NT2/D1 (cell line): ENCODE measurements at regions not wholly inside any gene's neighbourhood (a gene's known extent, or its start where the extent isn't known, plus 50 kb on each side); places are given as distances from the start of the nearest gene placed in this dataset.
"Not testable (repeated sequence)": the region's sequence is repeated elsewhere in the genome, so short reads cannot be mapped to it uniquely, and the experiment has no call there.

Experiments
- DNase-seq: peaks from one replicate; pipeline ENCODE4 v3.0.0-alpha.2; 2011; ENCODE audit warnings: low read depth, low spot score
- H3K27me3 ChIP-seq: 2 replicates; pipeline ENCODE4 v1.6.0; 2011; ENCODE audit warnings: mild to moderate bottlenecking; ENCODE audit not compliant: insufficient read length, insufficient read depth
- H3K36me3 ChIP-seq: 2 replicates; pipeline ENCODE4 v1.6.1; 2011; ENCODE audit warnings: mild to moderate bottlenecking, low read length, mixed read lengths; ENCODE audit not compliant: insufficient read depth, insufficient read length
- H3K4me1 ChIP-seq: 2 replicates; pipeline ENCODE4 v1.5.1; 2011; ENCODE audit not compliant: insufficient read depth, insufficient read length
- H3K4me3 ChIP-seq: 2 replicates; pipeline ENCODE4 v1.5.1; 2011; ENCODE audit warnings: low read depth; ENCODE audit not compliant: insufficient read length
- H3K9ac ChIP-seq: 2 replicates; pipeline ENCODE4 v1.6.0; 2011; ENCODE audit warnings: low read depth; ENCODE audit not compliant: insufficient read length
- H3K9me3 ChIP-seq: 2 replicates; pipeline ENCODE4 v1.5.1; 2011; ENCODE audit warnings: mild to moderate bottlenecking, low read length; ENCODE audit not compliant: insufficient read depth
- SUZ12 ChIP-seq: IDR thresholded peaks from 2 replicates; pipeline ENCODE4 v1.6.1; 2011; ENCODE audit not compliant: insufficient read length, insufficient read depth; ENCODE audit errors: extremely low read depth
- YY1 ChIP-seq: IDR thresholded peaks from 2 replicates; pipeline ENCODE4 v1.6.1; 2011; ENCODE audit not compliant: insufficient read length, insufficient read depth
- ZNF274 ChIP-seq: IDR thresholded peaks from 2 replicates; pipeline ENCODE4 v1.6.1; 2011; ENCODE audit warnings: mild to moderate bottlenecking, low read depth, low read length

GRCh38 chr10:27356738-27357137, 116.1 kb upstream of the ACBD5 start:
- H3K27me3 ChIP-seq = no peaks in the 10 kb centered on the region
- no peak overlapping the region for H3K4me3 ChIP-seq
- H3K4me1 ChIP-seq = no peaks in the 10 kb centered on the region

GRCh38 chr10:27355918-27356573, 115.4 kb upstream of the ACBD5 start:
- no peaks in the 10 kb centered on the region for H3K36me3 ChIP-seq
- H3K4me1 ChIP-seq = no peaks in the 10 kb centered on the region
- H3K4me3 ChIP-seq = no peak overlapping the region
- H3K27me3 ChIP-seq = no peaks in the 10 kb centered on the region
- H3K9me3 ChIP-seq = no peaks in the 10 kb centered on the region
- no peak for DNase-seq
- no peak overlapping the region for H3K9ac ChIP-seq
- TF ChIP-seq ZNF274 (no peak), SUZ12 (no peak), YY1 (no peak)

More at GRCh38 chr10:27356738-27357137, 116.1 kb upstream of the ACBD5 start:
- DNase-seq = no peak
- H3K36me3 ChIP-seq = no peaks in the 10 kb centered on the region
- TF ChIP-seq SUZ12 (no peak), ZNF274 (no peak), YY1 (no peak)
- H3K9me3 ChIP-seq = no peaks in the 10 kb centered on the region
- H3K9ac ChIP-seq = no peak overlapping the region

GRCh38 chr10:27354643-27355270, 114.2 kb upstream of the ACBD5 start:
- DNase-seq, H3K9ac ChIP-seq: not testable (repeated sequence)

GRCh38 chr10:27354100-27354499, 113.5 kb upstream of the ACBD5 start:
- H3K4me1 ChIP-seq, H3K4me3 ChIP-seq, H3K27me3 ChIP-seq, H3K36me3 ChIP-seq, DNase-seq, H3K9me3 ChIP-seq, H3K9ac ChIP-seq: not testable (repeated sequence)

More at GRCh38 chr10:27354643-27355270, 114.2 kb upstream of the ACBD5 start:
- H3K9me3 ChIP-seq, H3K36me3 ChIP-seq, H3K4me1 ChIP-seq, H3K4me3 ChIP-seq, H3K27me3 ChIP-seq: not testable (repeated sequence)

GRCh38 chr10:27349987-27350386, 109.4 kb upstream of the ACBD5 start:
- H3K4me3 ChIP-seq = no peak overlapping the region
- no peak overlapping the region for H3K9ac ChIP-seq
- DNase-seq = no peak
- no peaks in the 10 kb centered on the region for H3K27me3 ChIP-seq
- H3K36me3 ChIP-seq = no peaks in the 10 kb centered on the region
- H3K9me3 ChIP-seq = no peaks in the 10 kb centered on the region
- TF ChIP-seq YY1 (no peak), SUZ12 (no peak), ZNF274 (no peak)
- H3K4me1 ChIP-seq = no peaks in the 10 kb centered on the region

GRCh38 chr10:27347827-27348207, 107.2 kb upstream of the ACBD5 start:
- not testable (repeated sequence) for DNase-seq

GRCh38 chr10:27345455-27345920, 104.9 kb upstream of the ACBD5 start:
- Histone ChIP-seq H3K9ac (no peak overlapping the region), H3K9me3 (no peaks in the 10 kb centered on the region), H3K4me3 (no peak overlapping the region), H3K27me3 (no peaks in the 10 kb centered on the region), H3K36me3 (no peaks in the 10 kb centered on the region), H3K4me1 (no peaks in the 10 kb centered on the region)
- no peak for DNase-seq
- TF ChIP-seq ZNF274 = no peak
- TF ChIP-seq SUZ12 = no peak
- TF ChIP-seq YY1 = no peak

More at GRCh38 chr10:27347827-27348207, 107.2 kb upstream of the ACBD5 start:
- H3K9me3 ChIP-seq, H3K4me1 ChIP-seq, H3K4me3 ChIP-seq, H3K9ac ChIP-seq, H3K27me3 ChIP-seq, H3K36me3 ChIP-seq: not testable (repeated sequence)
